ENCODE measurements at regions not wholly inside any gene's neighbourhood (a gene's known extent, or its start where the extent isn't known, plus 50 kb on each side); places are given as distances from the start of the nearest gene placed in this dataset.

- DNase-seq: peak; percentile 50
Measured at GRCh38 chr14:53896726-53897125, 59.9 kb downstream of the BMP4 start.

GRCh38 chr14:53894456-53894855, 62.2 kb downstream of the BMP4 start:
- peak; percentile 84 for DNase-seq

GRCh38 chr14:53893374-53893773, 63.3 kb downstream of the BMP4 start:
- DNase-seq: no peak

GRCh38 chr14:53890611-53891101, 66.0 kb downstream of the BMP4 start:
- peak; percentile 19 for DNase-seq

- DNase-seq: no peak
Measured at GRCh38 chr14:53888535-53889386, 67.9 kb downstream of the BMP4 start.

- DNase-seq: no peak
Measured at GRCh38 chr14:53885136-53885640, 71.4 kb downstream of the BMP4 start.

GRCh38 chr14:53884601-53885000, 72.0 kb downstream of the BMP4 start:
- no peak for DNase-seq

- no peak for DNase-seq
Measured at GRCh38 chr14:53883739-53884138, 72.9 kb downstream of the BMP4 start.

- no peak for DNase-seq
Measured at GRCh38 chr14:53882684-53883083, 73.9 kb downstream of the BMP4 start.

GRCh38 chr14:53881921-53882320, 74.7 kb downstream of the BMP4 start:
- DNase-seq: no peak

- DNase-seq: peak; percentile 82
Measured at GRCh38 chr14:53881161-53881871, 75.3 kb downstream of the BMP4 start.

- no peak for DNase-seq
Measured at GRCh38 chr14:53880761-53881160, 75.9 kb downstream of the BMP4 start.

GRCh38 chr14:53879747-53880146, 76.9 kb downstream of the BMP4 start:
- no peak for DNase-seq

- DNase-seq: no peak
Measured at GRCh38 chr14:53879022-53879686, 77.5 kb downstream of the BMP4 start.

- peak; percentile 8 for DNase-seq
Measured at GRCh38 chr14:53875324-53875897, 81.2 kb downstream of the BMP4 start.

- DNase-seq: no peak
Measured at GRCh38 chr14:53874704-53875103, 81.9 kb downstream of the BMP4 start.

GRCh38 chr14:53872681-53873089, 83.9 kb downstream of the BMP4 start:
- peak; percentile 18 for DNase-seq

GRCh38 chr14:53871951-53872350, 84.7 kb downstream of the BMP4 start:
- no peak for DNase-seq

GRCh38 chr14:53871011-53871410, 85.6 kb downstream of the BMP4 start:
- no peak for DNase-seq

- peak; percentile 23 for DNase-seq
Measured at GRCh38 chr14:53865711-53866110, 90.9 kb downstream of the BMP4 start.

- peak; percentile 11 for DNase-seq
Measured at GRCh38 chr14:53861781-53862180, 94.8 kb downstream of the BMP4 start.

- DNase-seq: no peak
Measured at GRCh38 chr14:53858345-53858684, 98.3 kb downstream of the BMP4 start.

Measured in fibroblast of upper back skin (primary cell).